VCaP (cell line): ENCODE measurements at regions not wholly inside any gene's neighbourhood (a gene's known extent, or its start where the extent isn't known, plus 50 kb on each side); places are given as distances from the start of the nearest gene placed in this dataset.
"Not testable (repeated sequence)": the region's sequence is repeated elsewhere in the genome, so short reads cannot be mapped to it uniquely, and the experiment has no call there.

Experiments
- H3K27ac ChIP-seq: fragments of 450-650 bp; 2 replicates; pipeline ENCODE4 v1.5.1; 2017
- TF ChIP-seq, protein P1 (sequence below): fragments of 450-650 bp; conservative IDR thresholded peaks from 2 replicates; pipeline ENCODE4 v1.5.1; 2017; ENCODE audit warnings: mild to moderate bottlenecking, moderate library complexity

DNA sequence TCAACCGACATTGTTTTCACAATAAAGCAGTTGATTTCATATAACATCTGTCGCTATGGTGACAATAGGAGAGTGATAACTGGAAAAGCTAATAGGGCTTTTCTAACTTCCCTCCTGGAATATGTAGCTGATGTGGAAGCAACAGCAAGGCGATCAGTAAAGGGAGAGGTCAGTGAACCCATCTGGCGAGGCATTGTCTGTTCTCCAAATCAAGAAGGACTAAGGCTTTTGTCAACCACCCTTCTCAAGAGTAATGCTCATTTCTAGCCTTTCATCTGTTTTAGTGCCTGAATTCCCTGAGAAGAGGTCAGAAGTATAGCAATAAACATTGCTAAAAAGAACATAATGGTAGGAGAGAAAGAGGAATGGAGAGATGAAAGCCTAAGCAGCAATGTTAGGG is 201.3 kb downstream of the AKAP7 start:
- H3K27ac ChIP-seq, result no peak overlapping the region
- TF ChIP-seq, protein P1, sequence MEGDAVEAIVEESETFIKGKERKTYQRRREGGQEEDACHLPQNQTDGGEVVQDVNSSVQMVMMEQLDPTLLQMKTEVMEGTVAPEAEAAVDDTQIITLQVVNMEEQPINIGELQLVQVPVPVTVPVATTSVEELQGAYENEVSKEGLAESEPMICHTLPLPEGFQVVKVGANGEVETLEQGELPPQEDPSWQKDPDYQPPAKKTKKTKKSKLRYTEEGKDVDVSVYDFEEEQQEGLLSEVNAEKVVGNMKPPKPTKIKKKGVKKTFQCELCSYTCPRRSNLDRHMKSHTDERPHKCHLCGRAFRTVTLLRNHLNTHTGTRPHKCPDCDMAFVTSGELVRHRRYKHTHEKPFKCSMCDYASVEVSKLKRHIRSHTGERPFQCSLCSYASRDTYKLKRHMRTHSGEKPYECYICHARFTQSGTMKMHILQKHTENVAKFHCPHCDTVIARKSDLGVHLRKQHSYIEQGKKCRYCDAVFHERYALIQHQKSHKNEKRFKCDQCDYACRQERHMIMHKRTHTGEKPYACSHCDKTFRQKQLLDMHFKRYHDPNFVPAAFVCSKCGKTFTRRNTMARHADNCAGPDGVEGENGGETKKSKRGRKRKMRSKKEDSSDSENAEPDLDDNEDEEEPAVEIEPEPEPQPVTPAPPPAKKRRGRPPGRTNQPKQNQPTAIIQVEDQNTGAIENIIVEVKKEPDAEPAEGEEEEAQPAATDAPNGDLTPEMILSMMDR, result no peak

DNA sequence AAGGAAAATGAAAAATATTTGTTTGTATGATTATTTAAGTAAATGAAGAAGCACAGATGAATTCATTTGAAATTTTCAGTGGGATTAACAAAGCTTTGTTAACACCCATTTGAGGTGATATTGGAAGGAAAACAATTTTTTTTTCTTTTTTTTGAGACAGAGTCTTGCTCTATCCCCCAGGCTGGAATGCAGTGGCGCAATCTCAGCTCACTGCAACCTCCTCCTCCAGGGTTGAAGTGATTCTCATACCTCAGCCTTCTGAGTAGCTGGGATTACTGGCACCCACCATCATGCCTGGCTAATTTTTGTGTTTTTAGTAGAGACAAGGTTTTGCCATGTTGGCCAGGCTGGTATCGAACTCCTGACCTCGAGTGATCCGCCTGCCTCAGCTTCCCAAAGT is 211.6 kb downstream of the AKAP7 start:
- not testable (repeated sequence) for H3K27ac ChIP-seq

DNA sequence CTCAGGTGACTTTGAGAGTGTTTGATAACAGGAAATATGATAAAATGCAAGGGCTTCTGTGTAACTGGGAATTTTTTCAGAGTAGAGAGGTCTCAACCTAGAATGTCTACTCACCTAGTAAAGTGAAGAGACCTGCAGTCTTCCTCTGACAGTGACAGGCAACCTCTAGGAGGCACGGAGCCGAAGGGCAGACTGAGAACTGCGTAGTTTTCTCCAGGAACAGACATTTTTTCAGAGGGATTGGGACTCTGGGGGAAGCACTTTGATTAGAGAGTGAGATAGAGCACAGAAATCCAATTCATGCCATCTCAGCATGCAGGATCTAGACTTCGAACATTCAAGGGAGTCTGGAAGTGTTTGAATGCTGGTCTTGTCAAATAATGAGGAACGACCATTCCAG is 213.3 kb downstream of the AKAP7 start:
- no peak overlapping the region for H3K27ac ChIP-seq
- TF ChIP-seq, protein P1, result no peak

DNA sequence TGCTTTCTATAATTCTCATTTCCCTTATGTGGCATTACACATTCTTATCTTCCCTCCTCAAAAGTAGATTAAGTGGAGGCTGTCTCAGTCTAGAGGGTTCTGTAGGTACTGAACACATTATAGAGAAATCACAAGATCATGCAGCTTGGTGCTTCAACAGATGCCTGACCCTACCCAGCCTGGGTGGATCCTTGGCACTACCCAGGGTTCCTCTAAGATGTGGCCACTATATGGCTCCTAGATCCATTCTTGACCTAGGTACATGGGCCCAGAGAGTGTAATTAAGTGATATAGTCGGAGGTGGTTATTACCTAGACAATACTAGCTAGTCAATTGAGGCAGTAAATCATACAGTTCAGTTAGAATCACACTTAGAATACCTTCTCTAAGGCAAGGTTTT is 213.9 kb downstream of the AKAP7 start:
- TF ChIP-seq, protein P1, result no peak
- H3K27ac ChIP-seq, result no peak overlapping the region

DNA sequence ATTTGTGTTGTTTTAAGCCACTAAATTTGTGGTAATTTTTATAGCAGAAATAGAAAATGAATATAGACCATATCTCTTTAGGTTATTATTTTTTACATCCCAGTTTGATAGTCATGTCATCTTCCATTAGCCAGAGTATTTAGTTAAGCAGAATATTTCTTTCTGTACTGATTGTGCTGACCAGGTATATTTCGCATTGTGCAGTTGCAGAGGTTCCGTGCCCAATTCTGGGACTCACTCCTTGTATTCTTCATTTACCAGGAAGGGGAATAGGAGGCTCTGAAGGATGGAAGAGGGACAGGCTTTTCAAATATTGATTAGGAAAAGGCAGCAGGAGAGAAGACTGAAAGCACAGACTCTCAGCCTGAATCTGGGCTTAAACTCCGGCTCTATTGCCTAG is 217.8 kb downstream of the AKAP7 start:
- H3K27ac ChIP-seq, result no peak overlapping the region

DNA sequence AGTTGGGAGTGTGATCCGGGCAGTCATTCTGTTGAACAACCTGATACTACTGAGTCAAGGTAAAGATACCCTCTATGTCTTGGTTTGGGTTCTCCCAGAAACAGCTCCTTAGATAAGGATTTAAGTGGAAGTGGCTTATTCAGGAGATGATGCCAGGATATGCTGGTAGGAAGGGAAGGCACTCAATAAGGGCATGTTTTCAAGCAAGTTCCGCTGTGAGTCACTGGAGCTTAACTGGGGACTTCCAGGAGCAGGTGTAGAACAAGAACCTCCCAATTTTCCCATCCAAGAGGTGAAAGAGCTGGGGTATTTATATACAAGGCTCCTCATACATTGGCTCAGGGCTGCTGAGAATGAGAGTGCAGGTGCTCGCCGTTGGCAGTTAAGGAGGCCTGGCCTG is 218.6 kb downstream of the AKAP7 start:
- TF ChIP-seq, protein P1, result no peak
- no peak overlapping the region for H3K27ac ChIP-seq

More for the DNA sequence above, 217.8 kb downstream of the AKAP7 start:
- TF ChIP-seq, protein P1, result no peak

DNA sequence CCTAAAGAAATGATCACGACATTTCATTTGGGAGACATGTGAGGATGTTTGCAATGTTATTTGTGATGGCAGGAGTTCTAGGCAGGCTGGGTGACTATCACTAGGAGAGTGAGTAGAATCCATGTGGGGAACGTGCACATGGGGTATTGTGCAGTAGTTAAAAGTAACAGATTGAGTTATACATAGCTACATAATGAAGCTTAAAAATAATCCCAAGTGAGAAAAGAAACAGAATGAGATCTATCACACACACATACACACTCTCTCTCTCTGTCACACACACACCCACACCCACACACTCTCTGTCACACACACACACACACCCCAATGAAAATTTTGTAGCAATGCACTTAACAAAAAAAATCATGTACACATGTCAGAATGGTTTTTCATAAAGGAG is 218.7 kb upstream of the ARG1 start:
- H3K27ac ChIP-seq, result no peak overlapping the region
- TF ChIP-seq, protein P1, result no peak

DNA sequence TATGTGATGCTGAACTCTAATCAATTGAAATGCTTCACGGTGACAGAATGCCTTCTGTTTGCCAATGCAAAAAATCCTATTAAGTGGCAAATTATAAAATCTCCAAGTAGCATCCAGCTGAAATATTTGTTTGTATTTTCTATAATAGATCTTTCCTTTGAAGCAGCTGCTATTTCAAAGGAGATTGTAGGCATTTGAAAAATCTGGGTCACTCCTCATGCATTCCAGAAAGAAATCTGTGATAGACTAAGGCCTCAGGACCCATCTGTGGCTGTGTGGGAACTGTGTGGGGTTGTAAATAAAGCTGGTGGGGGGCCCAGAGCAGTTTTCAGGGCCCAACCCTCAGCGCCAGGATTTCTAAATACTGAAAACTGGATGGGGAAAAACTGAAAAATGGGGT is 216.9 kb upstream of the ARG1 start:
- TF ChIP-seq, protein P1, result no peak
- no peak overlapping the region for H3K27ac ChIP-seq
